Stimulated activated CD8-positive, alpha-beta memory T cell treated with anti-CD3 and anti-CD28 coated beads, Interleukin-15, amount 100 ng/mL, for 48 hours (primary cell): ENCODE measurements at regions not wholly inside any gene's neighbourhood (a gene's known extent, or its start where the extent isn't known, plus 50 kb on each side); places are given as distances from the start of the nearest gene placed in this dataset.
"Not testable (repeated sequence)": the region's sequence is repeated elsewhere in the genome, so short reads cannot be mapped to it uniquely, and the experiment has no call there.

Source experiments
- DNase-seq, 2 donors: peaks; one replicate each; pipeline ENCODE4 v3.0.0-alpha.2; 2020; ENCODE audit warnings: low read depth in 2 of 2

- DNase-seq = no peak
These were observed 433.5 kb downstream of the DAD1 start for GRCh38 chr14:22155571-22155970.

GRCh38 chr14:22152903-22153302 lies 436.1 kb downstream of the DAD1 start:
- DNase-seq = no peak

DNA sequence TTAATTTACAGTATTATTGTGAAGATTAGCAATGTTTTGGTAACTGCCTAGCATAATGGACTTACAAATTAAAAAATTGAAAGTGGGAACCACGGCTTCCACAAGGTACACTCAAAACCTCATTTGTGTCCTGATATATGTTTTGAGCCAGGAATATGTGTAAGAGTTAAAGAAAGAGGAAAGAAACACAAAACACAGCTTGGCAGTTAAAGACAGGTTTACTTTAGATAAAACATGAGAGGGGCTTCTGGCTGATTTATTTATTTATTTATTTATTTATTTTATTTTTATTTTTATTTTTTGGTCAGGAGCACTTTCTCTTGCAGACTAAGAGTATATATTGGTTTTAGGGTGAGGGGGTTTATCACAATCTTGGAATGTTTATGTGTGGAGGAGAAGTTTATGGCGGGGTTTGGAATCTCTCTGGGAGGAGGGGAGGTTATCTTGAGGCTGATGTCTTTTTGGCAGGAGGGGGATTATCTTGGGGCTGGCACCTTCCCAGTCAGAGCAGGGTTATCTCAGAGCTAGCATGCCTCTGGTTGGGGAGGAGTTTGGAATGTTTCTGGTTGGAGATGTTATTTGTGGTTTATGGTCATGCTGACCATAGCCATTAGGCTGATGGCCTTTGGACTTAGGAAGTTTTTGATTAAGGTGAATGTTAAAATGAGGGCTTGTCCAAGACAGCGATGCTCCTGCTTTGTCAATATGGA lies 436.7 kb downstream of the DAD1 start:
- no peak for DNase-seq

DNA sequence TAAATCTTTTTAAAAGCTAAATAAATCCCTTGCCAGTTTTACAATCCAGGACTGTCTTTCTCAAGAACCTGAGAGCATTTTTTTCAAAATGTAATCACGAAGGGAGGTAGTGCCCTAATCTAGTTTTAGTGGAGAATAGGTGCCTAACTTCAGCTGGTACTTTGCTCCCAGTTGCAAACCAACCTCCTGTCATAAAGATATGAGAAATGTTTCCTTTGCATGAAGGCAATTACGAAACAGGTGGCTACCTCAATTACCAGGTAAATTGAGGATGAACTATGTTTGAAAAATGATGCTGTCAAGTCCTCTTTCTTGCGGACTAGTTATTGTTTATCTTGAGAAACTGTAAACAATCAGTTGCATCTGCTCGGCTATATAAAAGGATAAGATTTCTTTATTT lies 437.9 kb downstream of the DAD1 start:
- DNase-seq = no peak

- DNase-seq = no peak
These were observed 440.0 kb downstream of the DAD1 start for GRCh38 chr14:22149058-22149457.

- DNase-seq = no peak
These were observed 441.3 kb downstream of the DAD1 start for GRCh38 chr14:22147716-22148115.

- no peak for DNase-seq
These were observed 445.7 kb downstream of the DAD1 start for GRCh38 chr14:22143363-22143762.

- no peak for DNase-seq
These were observed 448.4 kb downstream of the DAD1 start for GRCh38 chr14:22140633-22141032.

DNA sequence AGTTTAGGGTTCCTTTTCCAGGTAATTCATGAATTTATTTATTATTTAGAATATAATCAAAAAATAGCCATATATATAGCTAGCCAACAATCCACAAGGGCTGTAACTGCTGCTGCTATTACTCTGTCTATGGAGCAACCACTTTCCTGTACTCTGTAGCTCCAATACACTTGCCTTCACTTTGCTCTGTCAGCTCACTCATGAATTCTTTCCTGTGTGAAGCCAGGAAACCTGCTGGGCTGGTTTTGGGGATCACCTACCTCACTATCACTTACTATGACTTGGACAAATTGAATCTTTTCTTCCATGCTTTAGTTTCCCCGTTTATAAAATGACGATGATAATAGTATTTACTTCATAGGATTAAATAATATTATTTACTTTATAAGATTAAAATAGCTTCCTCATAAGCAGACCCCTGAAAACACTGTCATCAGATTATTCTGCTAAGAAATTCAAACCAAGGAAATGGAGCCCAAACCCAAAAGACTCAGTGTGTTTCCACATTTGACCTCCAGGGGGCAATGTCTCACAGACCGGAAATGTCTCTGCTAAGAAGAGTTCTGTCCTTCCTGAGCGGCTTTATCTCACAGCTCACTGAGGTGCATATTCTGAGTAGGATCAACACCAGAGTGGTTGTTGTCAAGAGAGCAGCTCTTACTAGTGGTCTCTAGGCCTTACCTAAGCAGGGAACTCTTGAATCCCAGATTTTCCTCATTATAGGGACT lies 457.1 kb downstream of the DAD1 start:
- no peak for DNase-seq

DNA sequence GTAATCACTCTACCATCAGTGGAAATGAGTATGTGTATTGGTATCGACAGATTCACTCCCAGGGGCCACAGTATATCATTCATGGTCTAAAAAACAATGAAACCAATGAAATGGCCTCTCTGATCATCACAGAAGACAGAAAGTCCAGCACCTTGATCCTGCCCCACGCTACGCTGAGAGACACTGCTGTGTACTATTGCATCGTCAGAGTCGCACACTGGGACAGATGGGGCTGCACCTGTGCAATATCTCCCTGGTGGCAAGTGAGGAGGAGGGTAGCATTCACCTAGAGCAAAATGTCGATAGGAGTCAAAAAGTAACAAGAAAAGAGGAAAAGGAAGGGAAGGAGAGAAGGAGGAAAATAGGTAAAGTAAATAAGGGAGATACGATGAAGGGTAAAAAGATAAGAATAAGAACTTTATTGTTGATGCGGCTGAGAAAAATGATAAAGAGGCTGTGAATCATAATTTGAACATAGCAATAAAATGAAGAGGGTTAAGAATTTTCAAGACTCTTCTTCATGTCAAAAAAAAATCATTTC lies 450.5 kb upstream of the OR4E1 start:
- DNase-seq = no peak

DNA sequence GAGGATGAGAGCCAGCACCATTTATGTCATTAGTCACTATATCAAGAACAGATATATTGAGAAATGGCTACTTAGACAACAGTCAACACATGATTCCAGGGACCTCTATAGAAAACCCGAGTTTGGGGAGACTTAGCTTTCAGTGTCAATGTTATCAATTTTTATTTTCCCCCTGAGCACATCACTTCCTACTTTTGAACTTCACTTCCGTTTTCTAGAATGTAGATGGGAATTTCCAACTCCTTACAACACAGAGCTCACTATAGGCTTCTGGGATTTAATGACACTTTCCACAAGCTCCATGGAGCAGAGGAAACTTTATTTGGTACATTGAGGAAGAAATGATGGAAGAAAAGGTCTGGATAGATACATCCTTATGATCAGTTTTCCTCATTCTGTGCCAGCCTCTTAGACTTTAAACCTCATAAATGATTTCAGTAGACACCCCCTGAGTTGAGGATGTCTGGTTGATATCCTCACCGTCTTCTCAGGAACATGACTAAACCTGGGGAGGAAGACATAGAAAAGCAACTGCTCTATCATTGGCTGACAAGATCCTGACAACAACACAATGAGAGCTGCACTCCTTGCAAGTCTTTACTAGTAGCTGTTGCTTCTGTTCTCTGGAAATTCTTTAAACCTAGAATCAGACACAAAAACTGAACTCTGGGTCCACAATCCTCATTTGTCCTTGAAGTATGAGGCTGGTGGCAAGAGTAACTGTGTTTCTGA lies 449.4 kb upstream of the OR4E1 start:
- DNase-seq = no peak

DNA sequence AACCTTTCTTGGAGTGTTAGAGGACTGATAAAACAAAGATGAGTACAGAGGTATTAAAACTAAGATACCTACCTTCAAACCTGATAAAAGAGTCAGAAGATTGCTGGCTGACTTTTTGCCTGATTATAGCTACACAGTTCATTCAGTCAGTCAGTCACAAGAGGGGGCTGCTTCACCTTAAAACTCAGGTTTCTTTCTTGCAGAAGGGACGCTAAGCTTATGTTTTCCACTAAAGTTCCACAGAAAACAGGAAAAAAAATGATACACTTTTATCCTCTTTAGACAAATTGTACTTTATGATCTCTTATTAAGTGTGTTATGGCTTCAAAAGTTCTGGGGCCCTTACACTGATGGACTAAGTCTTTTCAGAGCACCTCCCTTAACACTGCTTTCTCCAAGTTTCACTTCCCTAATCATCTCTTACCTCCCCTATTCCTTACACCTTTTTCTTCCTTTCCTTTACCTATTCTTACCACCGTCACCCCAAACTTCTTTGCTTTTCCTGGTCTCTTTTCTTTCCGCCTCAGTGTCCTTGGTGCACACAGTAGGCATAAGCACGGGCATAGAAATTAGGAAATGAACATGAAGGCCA lies 448.7 kb upstream of the OR4E1 start:
- DNase-seq = no peak

DNA sequence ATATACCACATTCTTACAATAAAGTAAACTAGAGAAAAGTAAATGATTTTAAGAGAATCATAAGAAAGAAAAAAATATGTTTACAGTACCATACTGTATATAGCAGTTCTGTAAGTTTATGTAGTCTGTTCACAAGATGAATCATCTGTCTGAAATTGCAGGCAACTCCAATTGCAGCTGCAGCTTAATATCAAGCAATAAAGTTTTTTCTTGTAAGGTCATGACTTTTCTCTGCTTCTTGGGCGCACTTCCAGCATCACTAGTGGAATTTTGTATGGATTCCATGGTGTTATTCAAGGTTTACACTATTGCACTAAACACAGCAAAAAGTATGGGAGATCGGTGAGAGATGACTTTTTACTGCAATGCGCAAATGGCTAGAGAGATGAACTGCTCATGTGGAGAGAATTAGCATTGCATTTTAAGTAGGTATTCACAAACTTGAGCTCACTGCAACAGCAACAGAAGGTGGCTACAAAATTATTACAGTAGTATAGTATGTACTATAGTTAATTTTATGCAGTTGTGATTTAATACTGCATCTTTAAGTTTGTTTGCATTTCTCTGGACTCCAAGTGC lies 445.4 kb upstream of the OR4E1 start:
- DNase-seq = no peak

DNA sequence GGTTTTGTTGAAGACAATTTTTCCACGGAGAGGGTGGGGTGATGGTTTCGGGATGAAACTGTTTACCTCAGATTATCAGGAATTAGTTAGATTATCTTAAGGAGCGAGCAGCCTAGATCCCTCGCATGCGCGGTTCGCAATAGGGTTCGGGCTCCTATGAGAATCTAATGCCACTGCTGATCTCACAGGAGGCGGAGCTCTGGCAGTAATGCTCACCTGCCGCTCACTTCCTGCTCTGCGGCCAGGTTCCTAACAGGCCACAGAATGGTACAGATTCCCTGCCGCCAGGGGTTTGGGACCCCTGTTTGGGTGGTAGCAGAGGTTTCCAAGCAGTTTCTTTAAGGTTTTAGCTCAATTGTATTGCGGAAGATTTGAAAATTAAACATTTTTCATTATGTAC lies 439.8 kb upstream of the OR4E1 start:
- DNase-seq = no peak

DNA sequence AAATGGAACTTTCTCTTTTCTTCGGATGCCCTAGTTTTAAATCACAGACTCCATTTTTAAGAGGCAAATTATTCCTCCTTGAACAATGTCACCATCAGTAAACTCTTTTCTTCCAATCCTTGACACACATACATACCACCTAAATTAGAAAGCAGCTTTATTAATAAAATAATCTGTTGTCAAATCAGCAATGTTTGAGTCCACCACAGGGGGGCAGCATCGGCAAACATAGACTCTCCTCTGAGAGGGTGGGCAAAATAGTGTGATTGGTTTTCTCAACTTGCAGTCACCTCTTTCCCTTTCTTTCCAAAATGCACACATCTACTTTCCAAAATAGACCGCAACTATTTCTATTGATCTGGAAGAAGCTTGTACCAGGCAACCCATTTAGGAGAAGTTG lies 438.4 kb upstream of the OR4E1 start:
- DNase-seq = no peak

DNA sequence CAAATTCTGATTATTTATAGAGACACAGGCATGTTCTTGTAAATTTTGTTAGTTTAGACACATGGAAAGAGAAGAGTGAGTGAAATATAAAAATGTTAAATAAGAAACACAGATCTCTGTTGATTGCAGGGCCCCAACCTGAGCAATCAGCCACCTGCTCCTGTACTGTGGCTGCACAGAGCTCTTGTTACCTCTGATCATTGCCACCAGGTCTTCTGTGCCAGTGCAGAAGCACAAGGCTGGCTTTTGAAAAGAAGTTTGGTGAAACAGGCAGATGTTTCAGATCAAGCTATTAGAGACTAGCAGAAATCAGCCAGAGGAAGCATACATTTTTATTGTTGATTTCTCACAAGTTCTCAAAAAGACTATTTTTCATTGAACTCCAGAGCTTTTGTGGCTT lies 434.1 kb upstream of the OR4E1 start:
- DNase-seq = no peak

DNA sequence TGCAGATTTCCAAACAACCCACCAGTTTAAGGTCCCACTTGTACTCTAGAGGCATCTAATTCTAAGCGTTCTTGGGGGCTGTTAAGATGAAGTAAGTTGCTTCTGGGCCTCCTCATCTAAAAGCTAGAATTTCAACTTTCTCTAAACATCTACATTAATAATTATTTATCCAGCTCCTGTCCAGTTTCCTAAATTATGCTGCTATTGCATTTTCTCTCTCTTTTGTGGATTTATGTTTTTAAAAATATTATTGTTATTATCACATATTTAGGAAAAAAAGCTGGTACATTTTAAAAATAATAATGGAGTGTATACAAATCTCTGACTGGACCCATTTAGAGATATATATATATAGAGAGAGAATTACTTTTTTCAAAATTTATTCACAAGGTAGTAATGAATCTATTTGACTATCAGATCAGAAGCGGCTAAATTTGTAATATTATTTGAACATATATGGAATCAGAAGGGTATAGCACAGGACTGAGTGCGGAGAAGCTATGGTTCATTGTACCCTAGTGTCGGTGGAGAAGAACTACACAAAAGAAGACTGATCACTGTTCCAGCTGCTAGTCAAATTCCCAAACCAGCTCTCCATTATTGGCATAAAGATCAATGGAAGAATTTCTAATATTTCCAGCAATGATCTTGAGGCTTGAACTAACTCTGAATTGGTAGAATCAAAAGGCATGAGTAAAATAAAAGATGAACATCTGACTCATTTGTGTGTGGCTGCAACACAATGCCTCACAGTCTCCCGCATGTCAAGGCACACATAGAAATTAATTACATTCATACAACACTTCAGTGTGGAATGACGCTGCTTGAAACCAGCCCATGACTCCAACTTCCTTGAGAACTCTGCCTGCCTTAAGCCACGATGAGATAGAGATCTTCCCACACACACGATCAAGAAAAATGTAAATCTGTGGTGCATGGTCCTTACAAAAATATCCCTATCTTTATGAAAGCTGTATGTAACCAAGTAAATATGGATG lies 433.4 kb upstream of the OR4E1 start:
- no peak for DNase-seq

- no peak for DNase-seq
These were observed 432.0 kb upstream of the OR4E1 start for GRCh38 chr14:22105624-22106006.

DNA sequence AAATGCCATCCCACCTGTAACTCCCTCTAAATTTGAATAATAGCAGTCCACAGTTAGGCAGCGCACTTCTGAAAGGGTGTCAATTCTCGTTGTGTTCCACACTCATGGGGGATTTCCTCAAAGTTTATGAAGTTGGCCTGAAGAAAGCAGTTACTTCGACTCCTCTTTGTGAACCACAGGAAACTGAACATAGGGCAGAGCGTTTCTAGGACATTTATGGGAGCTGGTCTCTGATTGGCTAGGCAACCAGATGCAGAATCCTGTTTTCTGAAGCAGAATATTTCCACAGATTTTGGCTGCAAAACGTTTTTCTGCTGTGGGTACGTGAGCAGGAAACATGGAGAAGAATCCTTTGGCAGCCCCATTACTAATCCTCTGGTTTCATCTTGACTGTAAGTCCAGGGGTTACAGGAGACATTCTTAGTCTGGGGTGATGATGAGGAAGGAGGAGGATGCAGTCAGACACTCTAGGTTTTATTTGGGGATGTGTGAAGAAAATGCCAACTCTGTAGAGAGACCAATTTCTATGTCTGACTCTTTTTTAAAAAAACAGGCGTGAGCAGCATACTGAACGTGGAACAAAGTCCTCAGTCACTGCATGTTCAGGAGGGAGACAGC lies 431.5 kb upstream of the OR4E1 start:
- no peak for DNase-seq

DNA sequence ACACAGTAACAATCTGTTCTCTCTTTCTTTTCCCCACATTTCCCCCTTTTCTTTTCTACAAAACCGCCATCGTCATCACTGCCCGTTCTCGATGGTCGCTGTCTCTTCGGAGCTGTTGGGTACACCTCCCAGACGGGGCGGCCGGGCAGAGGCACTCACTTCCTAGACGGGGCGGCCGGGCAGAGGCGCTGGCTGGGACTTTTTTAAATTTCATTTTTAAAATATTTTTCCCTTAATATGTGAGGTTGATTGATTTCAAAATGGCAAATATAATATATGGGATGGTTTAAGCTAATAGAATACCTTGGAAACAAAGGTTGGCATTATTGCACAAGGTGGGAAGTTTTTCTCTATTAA lies 427.1 kb upstream of the OR4E1 start:
- DNase-seq = not testable (repeated sequence)
